PC-3 (cell line): ENCODE measurements at regions not wholly inside any gene's neighbourhood (a gene's known extent, or its start where the extent isn't known, plus 50 kb on each side); places are given as distances from the start of the nearest gene placed in this dataset.

Experiments used
- ATAC-seq: fragments of 200-7000 bp; cut with Tn5 transposase; 2 replicates; pipeline ENCODE4 v1.9.1; 2020; ENCODE audit warnings: mild to moderate bottlenecking, moderate library complexity
- BruUV-seq: library from RNA; stranded (reverse); fragments of 400-500 nt; replicated peaks from 2 replicates; lab custom pipeline; 2021; lab: Mats Ljungman, UMichigan
- CTCF ChIA-PET: fragments of 300-600 bp; sonication (Branson Sonifier 250); formaldehyde crosslinking; loops from one replicate; lab custom pipeline; 2022; ENCODE audit warnings: antibody characterized with exemption; lab: Charles Lee
- POLR2A ChIA-PET: fragments of 300-600 bp; sonication (Branson Sonifier 250); formaldehyde crosslinking; loops from one replicate; lab custom pipeline; 2022; ENCODE audit warnings: antibody characterized with exemption; ENCODE audit not compliant: unreplicated experiment; lab: Charles Lee
- DNase-seq: peaks from one replicate; pipeline ENCODE4 v3.0.0-alpha.2; 2015
- H2AFZ ChIP-seq: fragments of 300-600 bp; sonication (generic); 2 replicates; pipeline ENCODE4 v1.6.0; 2016; ENCODE audit warnings: antibody characterized with exemption, low read length
- H3F3A ChIP-seq: fragments of 300-600 bp; sonication (generic); one replicate; pipeline ENCODE4 v1.6.0; 2017; ENCODE audit warnings: antibody characterized with exemption, low read length, control low read depth, mild to moderate bottlenecking; ENCODE audit not compliant: unreplicated experiment
- H3K27ac ChIP-seq: fragments of 300-600 bp; sonication (generic); 2 replicates; pipeline ENCODE4 v1.5.1; 2016; ENCODE audit warnings: mild to moderate bottlenecking, low read length
- H3K27me3 ChIP-seq: fragments of 300-600 bp; sonication (generic); 2 replicates; pipeline ENCODE4 v1.6.1; 2016; ENCODE audit warnings: low read length, mixed read lengths
- H3K36me3 ChIP-seq: fragments of 300-600 bp; sonication (generic); 2 replicates; pipeline ENCODE4 v1.6.1; 2016; ENCODE audit warnings: low read depth, mixed run types, low read length, mixed read lengths
- H3K4me1 ChIP-seq: fragments of 300-600 bp; sonication (generic); 2 replicates; pipeline ENCODE4 v1.5.1; 2016; ENCODE audit warnings: low read length; ENCODE audit not compliant: insufficient read depth
- H3K4me2 ChIP-seq: fragments of 300-600 bp; sonication (generic); 2 replicates; pipeline ENCODE4 v1.6.0; 2016; ENCODE audit warnings: low read length
- H3K4me3 ChIP-seq: fragments of 300-600 bp; sonication (generic); 2 replicates; pipeline ENCODE4 v1.5.1; 2016; ENCODE audit warnings: mild to moderate bottlenecking, low read length, mixed read lengths
- H3K79me2 ChIP-seq: fragments of 300-600 bp; sonication (generic); 2 replicates; pipeline ENCODE4 v1.6.1; 2017; ENCODE audit warnings: low read length, mixed read lengths
- H3K9ac ChIP-seq: fragments of 300-600 bp; sonication (generic); 2 replicates; pipeline ENCODE4 v1.6.0; 2016; ENCODE audit warnings: mild to moderate bottlenecking, low read length
- H3K9me2 ChIP-seq: fragments of 300-600 bp; sonication (generic); replicated peaks from 2 replicates; pipeline ENCODE4 v1.6.1; 2016; ENCODE audit warnings: mixed run types, low read length, mixed read lengths
- H3K9me3 ChIP-seq: fragments of 300-600 bp; sonication (generic); 2 replicates; pipeline ENCODE4 v1.6.1; 2016; ENCODE audit warnings: low read length, mixed read lengths
- H4K20me1 ChIP-seq: fragments of 300-600 bp; sonication (generic); 2 replicates; pipeline ENCODE4 v1.6.1; 2016; ENCODE audit warnings: low read length, mixed read lengths
- EZH2 ChIP-seq: fragments of 300-600 bp; sonication (generic); IDR thresholded peaks from one replicate; pipeline ENCODE4 v1.6.1; 2017; ENCODE audit warnings: antibody characterized with exemption, mild to moderate bottlenecking, low read length; ENCODE audit not compliant: unreplicated experiment
- EZH2phosphoT487 ChIP-seq: fragments of 300-600 bp; sonication (generic); IDR thresholded peaks from 2 replicates; pipeline ENCODE4 v1.6.1; 2018; ENCODE audit warnings: mild to moderate bottlenecking, antibody characterized with exemption, low read length, borderline replicate concordance
- intact Hi-C: fragments of 100-400 bp; cut with micrococcal nuclease; formaldehyde crosslinking; loops from 2 replicates; pipeline ENCODE4 v1.9.0; 2023
- TF ChIP-seq, protein P1 (sequence below): fragments of 300-600 bp; sonication (generic); conservative IDR thresholded peaks from 2 replicates; pipeline ENCODE4 v1.5.1; 2017; ENCODE audit warnings: antibody characterized with exemption, low read depth, mild to moderate bottlenecking, low read length

DNA sequence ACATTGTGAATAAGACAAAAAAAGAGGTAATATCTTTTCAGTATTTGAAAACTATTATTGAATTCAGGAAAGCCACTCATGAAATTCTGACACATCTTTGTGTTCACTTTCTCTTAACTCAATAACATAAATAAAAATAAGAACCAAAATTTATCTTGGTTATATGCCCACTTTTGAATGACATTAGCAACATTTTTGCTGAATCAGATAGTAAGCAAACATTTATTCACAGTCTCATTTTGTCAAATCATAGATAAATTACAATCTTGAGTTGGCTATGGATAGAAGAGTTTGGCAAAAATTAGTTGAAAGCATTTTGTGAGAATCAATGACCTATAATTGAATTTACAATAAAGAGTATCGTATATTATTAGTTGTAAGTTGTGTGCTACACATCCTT lies 545.1 kb upstream of the PKDCC start:
- H3K36me3 ChIP-seq: no peaks in the 10 kb centered on the region; the same call in 1 of the 2 replicates
- no peak overlapping the region for H3K27ac ChIP-seq
- no peaks in the 10 kb centered on the region for H4K20me1 ChIP-seq
- no peak overlapping the region for H3K4me2 ChIP-seq
- H3K79me2 ChIP-seq: no peaks in the 10 kb centered on the region
- POLR2A ChIA-PET: no interaction called here
- intact Hi-C loops: no loop called here
- H3K9me2 ChIP-seq: no peaks in the 10 kb centered on the region
- DNase-seq (no peak), ATAC-seq (no peak)
- H3K4me1 ChIP-seq: no peaks in the 10 kb centered on the region
- H3K27me3 ChIP-seq: no peaks in the 10 kb centered on the region
- no peak overlapping the region for H2AFZ ChIP-seq
- no TSS peak for BruUV-seq
- no peak for TF ChIP-seq EZH2
- TF ChIP-seq EZH2phosphoT487: no peak
- TF ChIP-seq, protein P1, sequence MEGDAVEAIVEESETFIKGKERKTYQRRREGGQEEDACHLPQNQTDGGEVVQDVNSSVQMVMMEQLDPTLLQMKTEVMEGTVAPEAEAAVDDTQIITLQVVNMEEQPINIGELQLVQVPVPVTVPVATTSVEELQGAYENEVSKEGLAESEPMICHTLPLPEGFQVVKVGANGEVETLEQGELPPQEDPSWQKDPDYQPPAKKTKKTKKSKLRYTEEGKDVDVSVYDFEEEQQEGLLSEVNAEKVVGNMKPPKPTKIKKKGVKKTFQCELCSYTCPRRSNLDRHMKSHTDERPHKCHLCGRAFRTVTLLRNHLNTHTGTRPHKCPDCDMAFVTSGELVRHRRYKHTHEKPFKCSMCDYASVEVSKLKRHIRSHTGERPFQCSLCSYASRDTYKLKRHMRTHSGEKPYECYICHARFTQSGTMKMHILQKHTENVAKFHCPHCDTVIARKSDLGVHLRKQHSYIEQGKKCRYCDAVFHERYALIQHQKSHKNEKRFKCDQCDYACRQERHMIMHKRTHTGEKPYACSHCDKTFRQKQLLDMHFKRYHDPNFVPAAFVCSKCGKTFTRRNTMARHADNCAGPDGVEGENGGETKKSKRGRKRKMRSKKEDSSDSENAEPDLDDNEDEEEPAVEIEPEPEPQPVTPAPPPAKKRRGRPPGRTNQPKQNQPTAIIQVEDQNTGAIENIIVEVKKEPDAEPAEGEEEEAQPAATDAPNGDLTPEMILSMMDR: no peak
- CTCF ChIA-PET: no interaction called here
- H3F3A ChIP-seq: no peaks in the 10 kb centered on the region
- peaks cover 18% of the 10 kb centered on the region for H3K9me3 ChIP-seq
- no peak overlapping the region for H3K9ac ChIP-seq
- H3K4me3 ChIP-seq: no peak overlapping the region

DNA sequence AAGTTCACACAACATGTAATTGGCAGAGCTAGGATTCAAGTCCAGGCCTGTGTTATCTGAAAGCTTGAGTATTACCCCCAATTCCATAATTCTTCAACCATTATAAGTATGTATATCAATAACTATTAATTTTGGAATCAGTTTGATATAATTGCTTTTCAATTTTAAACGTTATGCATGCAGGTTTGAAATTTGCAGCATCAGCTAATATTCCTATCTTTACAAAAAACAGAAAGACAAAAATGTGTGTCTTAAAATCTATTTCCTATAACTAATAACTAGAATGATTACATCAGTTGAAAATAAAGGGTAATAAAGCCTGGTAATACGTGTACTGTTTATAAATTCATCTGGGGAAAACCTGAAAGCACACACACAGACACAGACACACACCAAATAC lies 543.3 kb upstream of the PKDCC start:
- BruUV-seq: no TSS peak
- H3F3A ChIP-seq: no peaks in the 10 kb centered on the region
- DNase-seq: no peak
- no peak overlapping the region for H3K27ac ChIP-seq
- H3K4me2 ChIP-seq: no peak overlapping the region
- TF ChIP-seq EZH2phosphoT487 (no peak), EZH2 (no peak)
- TF ChIP-seq, protein P1: no peak
- ChIA-PET POLR2A (no interaction called here), CTCF (no interaction called here)
- no peak overlapping the region for H3K9ac ChIP-seq
- H3K27me3 ChIP-seq: no peaks in the 10 kb centered on the region
- no peaks in the 10 kb centered on the region for H3K4me1 ChIP-seq
- no peak overlapping the region for H3K4me3 ChIP-seq
- no peaks in the 10 kb centered on the region; the same call in 1 of the 2 replicates for H3K36me3 ChIP-seq
- H3K9me2 ChIP-seq: no peaks in the 10 kb centered on the region
- H3K79me2 ChIP-seq: no peaks in the 10 kb centered on the region
- no peaks in the 10 kb centered on the region for H4K20me1 ChIP-seq
- no peak for ATAC-seq
- H3K9me3 ChIP-seq: peaks cover 13% of the 10 kb centered on the region; the same call in 1 of the 2 replicates
- intact Hi-C loops: no loop called here
- H2AFZ ChIP-seq: no peak overlapping the region

DNA sequence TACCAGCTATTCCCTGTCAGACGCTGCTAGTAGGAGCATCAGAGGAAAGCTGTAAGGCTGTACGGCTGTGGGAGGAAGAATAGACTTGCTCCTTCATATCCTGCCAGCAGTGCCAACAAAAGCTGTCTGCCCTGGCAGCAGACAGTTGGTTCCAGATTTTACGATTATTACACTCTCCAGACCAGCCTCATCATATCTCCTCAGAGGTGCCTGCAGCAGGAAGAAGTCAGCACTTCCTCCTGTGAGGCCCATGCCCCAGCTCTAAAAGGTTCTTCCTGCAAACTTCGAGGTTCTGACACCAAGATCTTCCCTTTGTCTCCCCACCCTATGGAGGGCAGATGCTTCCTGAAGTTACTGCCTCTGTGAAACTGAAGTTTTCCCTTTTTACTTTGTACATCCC lies 537.7 kb upstream of the PKDCC start:
- no peak overlapping the region for H3K4me2 ChIP-seq
- H3K4me1 ChIP-seq: no peaks in the 10 kb centered on the region
- H3F3A ChIP-seq: no peaks in the 10 kb centered on the region
- H3K36me3 ChIP-seq: no peaks in the 10 kb centered on the region
- H3K9me3 ChIP-seq: no peaks in the 10 kb centered on the region
- no peaks in the 10 kb centered on the region for H4K20me1 ChIP-seq
- ChIA-PET CTCF (interaction anchor here (0.6 kb wide), 1 partner anchor 119 kb away, joined by 3 read pairs; no protein-coding TSS in a partner anchor), POLR2A (no interaction called here)
- no peak overlapping the region for H3K4me3 ChIP-seq
- H3K9me2 ChIP-seq: no peaks in the 10 kb centered on the region
- no peak overlapping the region for H2AFZ ChIP-seq
- H3K27me3 ChIP-seq: no peaks in the 10 kb centered on the region
- no peak for TF ChIP-seq EZH2phosphoT487
- TF ChIP-seq EZH2: no peak
- TF ChIP-seq, protein P1: no peak
- DNase-seq (no peak), ATAC-seq (no peak)
- no peak overlapping the region for H3K27ac ChIP-seq
- no peak overlapping the region for H3K9ac ChIP-seq
- BruUV-seq: no TSS peak
- intact Hi-C loops: no loop called here
- no peaks in the 10 kb centered on the region for H3K79me2 ChIP-seq
